GM19351 (cell line): ENCODE measurements at regions not wholly inside any gene's neighbourhood (a gene's known extent, or its start where the extent isn't known, plus 50 kb on each side); places are given as distances from the start of the nearest gene placed in this dataset.

Source experiments
- ATAC-seq: cut with Tn5 transposase; IDR thresholded peaks from one replicate; pipeline ENCODE4 v1.9.1; 2021; ENCODE audit warnings: mild to moderate bottlenecking, moderate library complexity; ENCODE audit not compliant: unreplicated experiment

DNA sequence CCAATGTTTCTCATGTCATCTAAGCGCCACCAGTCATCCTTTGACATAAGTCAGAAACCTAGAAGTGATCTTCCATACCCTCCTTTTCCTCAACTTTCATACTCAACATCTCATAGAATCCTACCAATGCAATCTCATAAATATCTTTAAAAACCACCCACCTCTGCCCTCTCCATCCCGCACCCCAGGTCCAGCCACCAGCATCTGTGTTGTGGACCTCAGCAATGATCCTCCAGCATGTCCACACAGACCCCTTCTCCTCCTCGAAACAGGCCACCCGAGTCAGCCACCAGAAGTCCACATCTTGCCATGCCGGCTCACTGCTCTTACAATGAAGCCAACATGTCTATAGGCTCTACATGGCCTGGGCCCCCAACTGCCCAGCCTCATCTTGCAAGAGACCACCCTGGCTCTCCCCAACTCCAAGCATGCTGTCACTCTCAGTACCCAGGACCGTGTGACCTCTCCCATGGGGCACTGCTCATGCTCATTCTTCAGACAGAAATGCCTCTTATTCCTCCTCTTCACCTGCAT lies 636.7 kb upstream of the ID2 start:
- no peak for ATAC-seq

DNA sequence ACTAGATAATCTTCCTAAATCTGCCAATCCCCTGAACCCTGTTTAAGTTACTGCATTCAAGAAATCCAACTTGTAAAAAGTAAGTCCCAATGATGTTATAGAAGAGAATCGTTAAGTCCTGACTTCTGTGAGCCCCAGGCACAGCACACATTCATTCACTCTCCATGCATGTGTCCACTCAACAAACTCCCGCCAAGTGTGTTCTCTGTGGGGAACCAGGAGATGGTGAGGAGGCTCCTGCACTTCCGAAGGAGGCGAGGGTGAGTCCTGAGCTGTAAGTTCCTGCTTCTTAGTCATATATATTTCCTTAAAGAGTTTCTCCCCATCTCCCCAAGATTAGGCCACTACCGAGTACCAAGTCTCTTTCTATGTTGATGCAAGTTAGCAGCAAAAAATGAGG lies 635.0 kb upstream of the ID2 start:
- ATAC-seq, result no peak

DNA sequence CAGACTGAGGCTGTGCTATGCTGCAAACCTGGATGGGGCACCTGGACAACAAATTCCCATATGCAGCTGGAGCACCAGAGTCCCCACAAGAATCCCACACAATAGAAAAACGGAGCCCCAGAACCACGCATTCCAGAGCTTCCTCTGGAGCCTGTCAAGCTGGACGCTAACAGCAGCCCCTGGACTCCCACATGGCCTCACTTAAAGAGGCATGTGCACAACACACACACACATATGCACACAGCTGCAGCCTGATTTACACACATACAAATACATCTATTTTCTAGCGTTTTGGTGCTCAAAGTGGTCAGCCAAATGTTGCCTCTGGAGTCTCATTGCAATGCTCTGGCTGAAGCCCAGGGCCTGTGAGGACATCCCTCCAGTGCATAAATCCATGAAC lies 632.7 kb upstream of the ID2 start:
- no peak for ATAC-seq

DNA sequence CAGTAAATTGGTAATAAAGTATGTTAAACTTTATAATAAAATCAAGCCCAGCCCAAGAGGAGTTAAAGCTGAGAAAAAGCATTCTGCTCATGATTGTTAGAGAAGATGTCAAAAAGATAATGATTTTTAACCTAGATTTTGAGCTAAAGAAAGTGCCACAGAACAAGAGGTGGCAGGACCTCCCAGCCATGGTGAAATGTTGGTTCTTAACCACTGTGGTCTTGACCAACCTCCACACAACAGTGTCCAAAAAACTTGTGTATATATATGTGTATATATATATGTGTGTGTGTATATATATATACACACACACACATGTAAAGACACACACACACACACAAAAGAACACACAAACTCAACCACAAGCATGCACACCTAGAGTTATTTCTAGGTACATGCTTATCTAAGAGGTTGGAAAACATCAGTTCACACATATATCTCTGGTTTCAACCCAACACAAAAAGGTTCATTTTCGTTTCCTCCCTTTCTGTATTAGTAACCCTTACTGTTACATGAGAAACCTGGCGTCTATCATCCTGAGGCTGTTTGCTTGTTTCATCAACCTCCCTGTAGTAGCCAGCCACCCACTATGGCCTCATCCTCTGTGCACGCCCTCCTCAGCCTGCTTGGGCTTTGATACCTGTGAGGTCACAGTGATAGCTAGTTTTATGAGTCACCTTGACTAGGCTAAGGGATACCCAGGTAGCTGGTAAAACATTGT lies 631.8 kb upstream of the ID2 start:
- peak; percentile 95 for ATAC-seq

DNA sequence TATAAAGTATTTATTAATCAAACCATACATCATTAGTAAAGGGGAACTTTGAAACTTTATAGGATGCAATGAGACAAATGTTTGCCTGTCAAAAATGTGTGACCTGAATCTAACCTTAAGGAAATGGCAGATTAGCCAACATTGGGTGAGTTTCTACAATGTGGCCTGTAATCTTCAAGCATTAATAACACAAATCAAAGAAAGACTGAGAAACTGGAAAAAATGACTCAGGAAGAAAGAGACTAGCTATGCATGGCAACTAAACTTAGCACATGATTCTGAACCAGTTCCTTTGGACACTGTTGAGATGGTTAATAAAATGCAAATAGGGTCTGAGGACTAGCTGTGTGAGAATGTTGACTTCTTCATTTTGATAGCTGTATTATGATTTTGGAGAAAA lies 628.6 kb upstream of the ID2 start:
- no peak for ATAC-seq

DNA sequence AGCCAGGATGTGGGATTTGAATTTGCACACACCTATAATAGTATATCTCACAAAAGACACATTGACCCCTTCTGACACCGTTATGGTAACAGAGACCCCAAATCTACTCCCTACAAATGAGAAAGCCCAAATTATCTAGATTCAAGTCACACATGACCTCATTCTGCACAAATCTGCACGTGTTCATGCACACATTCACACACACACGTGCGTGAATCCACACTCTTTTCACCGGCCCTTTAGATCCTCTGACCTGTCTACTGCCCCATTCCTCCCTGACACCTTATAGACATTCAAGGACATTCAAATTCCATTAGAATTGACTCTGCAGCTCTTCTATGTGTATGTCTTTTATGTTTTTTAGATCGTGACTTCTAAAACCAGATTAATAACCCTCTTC lies 627.8 kb upstream of the ID2 start:
- no peak for ATAC-seq

DNA sequence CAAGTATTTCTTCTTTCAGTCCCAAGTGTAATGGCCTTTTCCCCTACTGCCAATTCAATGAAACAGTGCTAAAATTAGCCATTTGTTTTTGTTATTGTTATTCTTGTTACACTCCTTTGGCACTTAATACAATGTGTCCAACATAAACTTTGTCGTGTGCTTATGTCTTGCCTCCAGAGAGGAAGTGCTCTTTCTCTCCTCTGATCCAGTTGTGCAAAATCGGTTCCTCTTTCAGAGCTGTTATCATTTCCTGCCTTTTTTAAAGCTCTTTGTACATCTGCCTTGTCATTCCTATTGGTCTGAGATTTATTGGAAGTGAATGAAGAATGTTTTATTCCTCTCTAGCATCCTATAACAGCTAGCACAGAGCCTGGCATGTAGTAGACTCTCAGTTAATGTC lies 623.2 kb upstream of the ID2 start:
- peak; percentile 81 for ATAC-seq

DNA sequence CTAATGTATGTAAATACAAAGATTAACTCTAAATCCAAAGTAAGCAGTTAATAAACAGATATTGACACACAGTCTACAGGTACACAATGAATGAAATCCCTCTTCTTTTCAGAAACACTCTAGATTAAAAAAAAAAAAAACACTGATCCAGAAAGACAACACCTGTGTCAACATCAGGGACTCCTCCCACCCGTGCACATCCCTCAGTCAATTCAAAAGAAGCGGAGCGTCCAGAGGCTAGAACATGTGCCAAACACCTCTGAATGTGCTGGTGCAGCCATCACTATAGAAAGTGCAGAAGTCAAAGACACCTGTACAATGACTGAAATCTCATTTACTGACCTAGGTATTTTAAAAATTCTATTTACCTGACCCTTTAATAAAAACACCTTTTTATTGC lies 622.6 kb upstream of the ID2 start:
- ATAC-seq, result no peak

DNA sequence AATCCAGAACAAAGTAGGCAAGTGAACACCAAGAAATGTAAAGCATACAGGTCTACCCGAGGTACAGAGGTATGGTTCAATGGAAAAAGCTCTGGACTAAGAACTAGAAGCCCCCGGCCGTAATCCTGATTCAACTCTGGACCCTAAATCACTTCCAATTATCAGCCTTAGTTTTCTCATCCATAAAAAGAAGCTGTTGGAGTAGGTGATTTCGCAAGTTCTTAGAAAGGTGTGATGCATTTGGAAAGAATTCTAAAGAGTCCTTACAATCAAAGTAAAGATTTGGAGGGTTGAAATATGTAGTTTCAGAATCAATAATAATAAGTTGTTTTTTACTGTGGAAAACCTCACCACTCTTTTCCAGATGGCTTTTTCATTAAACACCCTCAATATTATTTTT lies 622.1 kb upstream of the ID2 start:
- ATAC-seq, result no peak

DNA sequence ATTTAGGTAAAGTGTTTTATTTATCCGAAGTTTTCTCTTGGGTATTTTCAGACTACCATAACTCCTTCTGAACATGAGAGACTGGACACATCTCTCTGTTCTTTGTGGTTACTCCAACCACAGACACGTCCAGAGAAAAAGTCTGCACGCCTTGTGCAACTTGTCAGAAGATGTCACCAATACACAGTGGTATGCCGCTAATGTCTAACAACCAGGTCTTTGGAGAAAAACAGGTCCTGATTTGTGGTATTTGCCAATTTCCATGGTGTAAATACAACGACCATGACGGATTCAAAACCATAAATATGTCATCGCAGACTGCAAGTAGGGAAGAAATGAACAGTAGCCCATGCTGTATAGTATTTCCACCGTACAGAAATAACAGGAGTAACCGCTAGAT lies 620.6 kb upstream of the ID2 start:
- no peak for ATAC-seq

DNA sequence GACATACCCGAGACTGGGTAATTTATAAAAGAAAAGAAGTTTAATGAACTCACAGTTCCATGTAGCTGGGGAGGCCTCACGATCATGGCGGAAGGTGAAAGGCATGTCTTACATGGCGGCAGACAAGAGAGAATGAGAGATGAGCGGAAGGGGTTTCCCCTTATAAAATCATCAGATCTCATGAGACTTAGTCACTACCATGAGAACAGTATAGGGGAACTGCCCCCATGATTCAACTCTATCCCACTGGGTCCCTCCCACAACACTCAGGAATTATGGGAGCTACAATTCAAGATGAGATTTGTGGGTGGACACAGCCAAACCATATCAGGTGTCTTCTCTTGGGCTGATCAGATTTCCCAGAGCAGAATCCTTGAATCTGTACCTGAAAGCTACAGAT lies 617.3 kb upstream of the ID2 start:
- ATAC-seq, result no peak

DNA sequence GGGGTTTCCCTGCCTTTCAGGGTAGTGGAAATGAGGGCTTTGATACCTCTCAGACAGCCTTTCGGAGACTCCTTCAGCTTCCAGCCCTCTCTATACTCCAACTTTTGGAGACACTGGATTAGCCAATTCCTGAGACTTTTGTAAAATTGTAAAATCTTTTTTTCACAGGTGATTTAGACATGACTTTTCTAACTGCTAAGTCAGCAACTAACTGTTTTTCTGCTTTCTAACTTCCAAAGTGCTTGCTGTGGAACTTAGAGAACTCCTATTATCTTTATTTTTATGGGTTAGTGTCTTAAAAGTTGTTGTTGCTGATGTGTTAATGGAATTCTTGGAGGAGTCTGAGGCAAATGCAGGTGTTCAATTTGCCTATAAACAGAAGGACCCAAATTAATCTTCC lies 616.7 kb upstream of the ID2 start:
- no peak for ATAC-seq

DNA sequence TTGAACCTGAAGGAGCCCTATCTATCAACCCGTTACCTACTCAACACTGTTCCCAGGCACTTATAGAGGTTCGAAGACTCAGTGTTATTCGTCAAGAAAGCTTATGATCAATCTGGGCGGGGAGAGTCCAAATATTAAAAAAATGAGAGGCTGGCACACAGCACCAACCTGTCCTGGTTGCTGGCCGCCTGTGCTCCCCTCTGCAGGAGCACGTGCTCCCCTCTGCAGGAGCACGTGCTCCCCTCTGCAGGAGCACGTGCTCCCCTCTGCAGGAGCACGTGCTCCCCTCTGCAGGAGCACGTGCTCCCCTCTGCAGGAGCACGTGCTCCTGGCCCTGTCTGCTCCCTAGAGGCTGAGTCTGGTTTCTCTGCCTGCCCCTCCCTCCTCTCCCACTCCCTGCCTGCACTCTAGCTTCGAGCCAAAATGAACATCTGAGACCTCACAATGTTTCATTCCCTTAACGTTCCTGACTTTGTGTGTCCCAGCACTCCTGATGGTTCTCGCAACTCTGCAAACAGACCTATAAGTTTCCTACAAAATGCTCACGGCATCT lies 614.0 kb upstream of the ID2 start:
- ATAC-seq, result no peak

DNA sequence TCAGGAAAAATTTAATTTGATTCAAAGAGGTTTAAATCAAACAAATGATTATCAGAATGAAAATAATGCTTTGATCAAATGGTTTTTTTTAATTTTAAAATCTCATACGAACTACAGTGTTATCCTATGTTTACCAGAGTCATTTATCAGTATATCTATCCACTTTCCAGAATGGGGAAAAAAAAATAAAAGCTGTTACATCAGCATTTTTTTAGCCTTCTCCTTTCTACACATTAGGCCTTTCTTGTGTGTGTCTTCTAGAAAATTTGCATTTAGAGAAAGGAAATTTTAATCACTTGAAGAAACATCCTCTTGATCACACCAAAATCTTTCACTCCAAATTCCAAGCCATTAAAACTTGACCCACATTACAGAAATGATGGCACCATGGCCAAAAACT lies 608.9 kb upstream of the ID2 start:
- no peak for ATAC-seq

DNA sequence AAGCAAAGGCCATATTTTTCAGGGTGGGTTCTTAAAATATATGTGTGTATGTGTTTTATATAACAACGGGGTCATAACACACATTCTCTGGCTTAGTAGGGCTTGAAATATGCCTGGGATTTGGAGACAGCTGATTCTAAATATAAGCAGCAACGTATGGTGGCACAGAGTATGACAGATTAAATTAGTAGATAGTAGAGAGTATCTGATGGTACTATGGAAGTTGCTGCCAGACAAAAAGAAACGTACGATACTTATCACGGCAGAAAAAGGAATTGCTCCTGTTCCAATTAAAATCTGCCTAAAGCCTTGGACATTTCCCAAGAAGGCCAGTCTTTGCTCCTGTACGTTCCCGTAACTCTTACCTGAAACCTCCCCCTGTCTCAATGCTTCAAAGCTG lies 607.9 kb upstream of the ID2 start:
- no peak for ATAC-seq

DNA sequence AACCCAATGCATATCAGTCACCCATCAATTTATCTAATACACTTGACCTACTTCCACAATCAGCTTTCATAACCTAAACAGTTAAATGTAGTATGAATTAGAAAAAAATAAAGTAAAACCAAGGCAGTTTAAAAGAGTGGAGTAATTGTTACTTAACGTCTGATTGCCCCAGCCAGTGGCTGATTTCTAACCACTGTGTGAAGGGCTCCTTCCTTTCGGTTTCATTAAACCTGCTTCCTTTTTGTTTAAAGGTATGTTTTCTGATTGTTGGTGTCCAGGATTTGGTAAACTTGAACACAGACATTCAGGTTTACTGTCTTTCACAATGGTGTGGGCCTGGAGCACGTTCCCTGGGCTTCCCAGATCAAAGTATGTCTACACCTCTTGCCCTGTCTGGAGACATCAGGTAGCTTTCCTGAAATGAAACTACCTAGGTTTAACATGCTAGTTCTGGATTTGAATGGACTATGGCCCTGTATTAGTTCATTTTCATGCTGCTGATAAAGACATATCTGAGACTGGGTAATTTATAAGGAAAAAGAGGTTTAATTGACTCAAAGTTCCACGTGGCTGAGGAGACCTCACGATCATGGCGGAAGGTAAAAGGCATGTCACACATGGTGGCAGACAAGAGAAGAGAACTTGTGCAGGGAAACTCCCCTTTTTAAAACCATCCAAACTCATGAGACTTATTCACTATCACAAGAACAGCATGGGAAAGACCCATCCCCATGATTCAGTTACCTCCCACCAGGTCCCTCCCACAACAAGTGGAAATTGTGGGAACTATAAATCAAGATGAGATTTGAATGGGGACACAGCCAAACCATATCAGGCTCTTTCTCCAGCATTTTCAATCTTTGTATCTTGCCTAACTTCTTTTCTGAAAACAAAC lies 605.2 kb upstream of the ID2 start:
- no peak for ATAC-seq

DNA sequence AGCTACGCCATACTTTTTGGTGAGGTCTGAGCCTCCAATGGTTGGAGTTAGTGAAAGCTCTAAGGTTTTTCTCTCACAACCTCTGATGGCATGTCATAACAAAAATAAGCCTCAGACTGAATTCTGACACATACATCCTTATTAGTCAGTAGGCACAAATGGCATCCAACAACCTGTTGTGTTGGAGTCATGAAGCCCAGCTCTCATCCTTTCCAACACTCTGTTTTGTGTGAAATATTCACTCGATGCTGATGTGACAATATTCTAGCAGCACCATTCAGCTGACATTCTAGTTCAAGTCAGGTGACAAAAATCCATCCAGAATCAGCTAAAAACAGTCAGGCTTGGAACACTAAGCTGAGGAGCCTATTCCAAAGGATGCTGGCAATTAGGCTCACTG lies 603.2 kb upstream of the ID2 start:
- no peak for ATAC-seq

DNA sequence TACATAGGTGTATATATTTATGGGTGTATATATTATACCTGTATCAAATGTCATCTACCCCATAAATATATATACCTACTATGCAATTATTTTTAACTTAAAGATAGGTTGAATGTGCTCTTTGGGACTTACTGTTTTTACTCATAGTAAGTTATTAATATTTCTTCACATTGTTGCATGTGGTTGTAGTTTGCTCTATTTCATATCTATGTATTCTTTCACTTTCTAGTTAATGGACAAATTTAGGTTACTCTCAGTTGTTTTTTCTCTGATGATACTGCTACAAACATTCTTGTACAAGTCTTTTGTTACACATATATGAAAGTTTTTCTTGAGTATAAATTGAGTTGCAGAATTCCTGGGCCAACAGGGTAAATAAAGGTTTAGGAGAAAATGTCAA lies 601.8 kb upstream of the ID2 start:
- ATAC-seq, result no peak

DNA sequence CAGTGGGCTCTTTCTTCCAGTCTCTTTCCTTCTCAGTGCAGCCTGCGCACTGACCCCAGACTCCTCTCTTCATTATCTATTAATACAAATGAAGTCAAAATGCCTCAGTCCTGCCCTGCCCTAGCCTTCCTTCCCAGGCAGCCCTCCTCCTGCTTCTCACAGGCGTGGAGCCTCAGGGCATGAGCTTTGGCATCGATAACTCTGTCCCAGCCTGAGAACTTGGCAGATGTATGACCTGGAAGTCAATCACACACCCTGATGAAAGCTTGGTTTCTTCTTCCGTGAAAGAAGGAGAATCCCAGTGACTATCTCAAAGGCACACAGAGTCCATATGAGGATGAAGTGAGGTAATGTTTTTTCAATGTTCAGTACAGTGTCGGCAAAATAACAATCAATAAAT lies 600.7 kb upstream of the ID2 start:
- ATAC-seq, result no peak

DNA sequence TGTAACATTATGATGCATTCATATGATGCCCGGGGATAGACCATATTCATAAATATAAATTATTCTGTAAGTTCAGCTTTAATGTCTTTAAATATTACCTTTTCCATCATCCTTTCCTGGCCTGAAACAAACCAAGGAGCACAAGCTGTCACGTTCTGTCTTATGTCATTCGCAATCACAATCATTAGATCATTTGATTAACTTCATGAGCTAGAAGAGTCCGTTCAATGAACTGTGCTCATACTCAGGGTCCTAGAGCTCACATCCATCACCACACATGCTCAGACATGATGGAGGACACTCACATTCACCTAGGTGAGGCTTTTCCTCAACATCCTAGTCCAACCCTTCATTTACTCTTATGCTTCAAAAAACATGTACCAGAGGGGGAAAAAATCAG lies 599.0 kb upstream of the ID2 start:
- ATAC-seq, result no peak

DNA sequence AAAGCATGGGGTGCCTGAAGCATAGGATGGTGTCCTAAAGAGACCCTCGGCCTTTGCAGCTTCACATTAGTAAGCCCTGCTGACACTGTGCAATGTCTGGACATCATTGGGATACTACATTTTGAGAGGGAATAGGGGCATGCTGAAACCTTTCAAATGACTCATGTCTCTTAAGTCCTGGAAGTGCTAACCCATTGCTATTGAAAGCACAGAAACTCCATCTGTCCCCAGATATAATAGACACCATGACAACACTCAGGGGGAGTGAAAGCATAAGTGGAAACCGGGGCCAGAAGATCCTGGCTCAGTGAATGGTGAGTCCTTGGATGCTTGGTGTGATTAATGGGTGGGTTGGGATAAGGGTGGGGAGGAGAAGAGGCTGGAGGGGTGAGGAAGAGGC lies 595.5 kb upstream of the ID2 start:
- no peak for ATAC-seq
